Caco-2 (cell line): ENCODE measurements at regions not wholly inside any gene's neighbourhood (a gene's known extent, or its start where the extent isn't known, plus 50 kb on each side); places are given as distances from the start of the nearest gene placed in this dataset.

ENCODE experiments used
- BruUV-seq: library from RNA; stranded (reverse); fragments of 400-500 nt; replicated peaks from 2 replicates; lab custom pipeline; 2021; lab: Mats Ljungman, UMichigan
- CTCF ChIA-PET: fragments of 300-600 bp; sonication (Branson Sonifier 250); formaldehyde crosslinking; loops from one replicate; lab custom pipeline; 2022; ENCODE audit warnings: antibody characterized with exemption; lab: Charles Lee
- POLR2A ChIA-PET: fragments of 300-600 bp; sonication (Branson Sonifier 250); formaldehyde crosslinking; loops from one replicate; lab custom pipeline; 2022; ENCODE audit warnings: antibody characterized with exemption; lab: Charles Lee
- DNase-seq, 2 experiments: peaks; one replicate each; pipeline versions ENCODE4 v3.0.0 to v3.0.0-alpha.2; 2020 to 2022
- H3K27me3 ChIP-seq: replicated peaks from 2 replicates; pipeline ENCODE4 v1.6.0; 2011; ENCODE audit warnings: low read length; ENCODE audit not compliant: control insufficient read depth, insufficient read depth
- H3K36me3 ChIP-seq: 2 replicates; pipeline ENCODE4 v1.5.1; 2011; ENCODE audit warnings: low read length; ENCODE audit not compliant: control insufficient read depth, insufficient read depth
- H3K4me1 ChIP-seq: fragments of 250-450 bp; sonication (Bioruptor Pico); 2 replicates; pipeline ENCODE4 v1.5.1; 2020; ENCODE audit warnings: mild to moderate bottlenecking
- H3K4me3 ChIP-seq: 2 replicates; pipeline ENCODE4 v1.5.1; 2011; ENCODE audit warnings: low read depth, mild to moderate bottlenecking, control low read depth, low read length
- H3K9me3 ChIP-seq: fragments of 250-450 bp; sonication (Bioruptor Pico); 2 replicates; pipeline ENCODE4 v1.5.1; 2020; ENCODE audit warnings: mild to moderate bottlenecking, moderate library complexity
- H3K27ac Mint-ChIP-seq: one replicate; pipeline ENCODE4 v1.8.0; 2022; ENCODE audit warnings: mixed read lengths; ENCODE audit not compliant: unreplicated experiment
- H3K27me3 Mint-ChIP-seq: one replicate; pipeline ENCODE4 v1.8.0; 2022; ENCODE audit warnings: mixed read lengths; ENCODE audit not compliant: insufficient read depth, unreplicated experiment
- H3K36me3 Mint-ChIP-seq: one replicate; pipeline ENCODE4 v1.8.0; 2022; ENCODE audit warnings: mild to moderate bottlenecking, mixed read lengths; ENCODE audit not compliant: insufficient read depth, unreplicated experiment
- H3K4me1 Mint-ChIP-seq: one replicate; pipeline ENCODE4 v1.8.0; 2022; ENCODE audit warnings: low read depth, mixed read lengths; ENCODE audit not compliant: unreplicated experiment
- H3K4me3 Mint-ChIP-seq: one replicate; pipeline ENCODE4 v1.8.0; 2022; ENCODE audit warnings: mild to moderate bottlenecking, moderate library complexity, mixed read lengths; ENCODE audit not compliant: unreplicated experiment
- H3K9me3 Mint-ChIP-seq: one replicate; pipeline ENCODE4 v1.8.0; 2022; ENCODE audit warnings: mixed read lengths; ENCODE audit not compliant: unreplicated experiment
- CTCF ChIP-seq, 2 experiments: fragments of 200-600 bp in 1 of 2; IDR thresholded peaks; 1 replicate in 1 of 2; 2 replicates in 1 of 2; pipeline versions ENCODE4 v1.5.1 to v1.8.0; 2011 to 2022; ENCODE audit warnings: antibody characterized with exemption in 1 of 2, control low read depth in 1 of 2, inconsistent platforms in 1 of 2, low read depth in 1 of 2, low read length in 1 of 2, mild to moderate bottlenecking in 1 of 2, moderate library complexity in 1 of 2; ENCODE audit not compliant: insufficient read depth in 1 of 2, severe bottlenecking in 1 of 2, unreplicated experiment in 1 of 2
- intact Hi-C: fragments of 100-400 bp; cut with micrococcal nuclease; formaldehyde crosslinking; loops from one replicate; pipeline ENCODE4 v1.10.0; 2022; ENCODE audit not compliant: unreplicated experiment

GRCh38 chr12:73308079-73308478 is 1035.9 kb downstream of the TRHDE start:
- no peak for TF ChIP-seq CTCF (IDR thresholded peaks at IDR 0.05; ENCODE audit: insufficient read depth in 1 of 2, low read depth in 1 of 2, low read length in 1 of 2, severe bottlenecking in 1 of 2, unreplicated experiment in 1 of 2)
- Histone ChIP-seq H3K4me1 (no peaks in the 10 kb centered on the region), H3K36me3 (no peaks in the 10 kb centered on the region), H3K9me3 (peaks cover 3% of the 10 kb centered on the region; the same call in 1 of the 2 replicates), H3K27me3 (no peaks in the 10 kb centered on the region), H3K4me3 (no peak overlapping the region)
- Mint-ChIP-seq H3K9me3 (no peaks in the 10 kb centered on the region), H3K4me1 (no peaks in the 10 kb centered on the region), H3K36me3 (no peaks in the 10 kb centered on the region), H3K27ac (no peak overlapping the region), H3K4me3 (no peak overlapping the region), H3K27me3 (no peaks in the 10 kb centered on the region)
- CTCF ChIA-PET = no interaction called here
- no peak for DNase-seq
- intact Hi-C loops = no loop called here
- POLR2A ChIA-PET = no interaction called here
- BruUV-seq = no TSS peak

- intact Hi-C loops = no loop called here
Observed at GRCh38 chr12:73308747-73309146, 1036.6 kb downstream of the TRHDE start.

GRCh38 chr12:73321319-73321718 is 1049.1 kb downstream of the TRHDE start:
- no peak for TF ChIP-seq CTCF (IDR thresholded peaks at IDR 0.05; ENCODE audit: insufficient read depth in 1 of 2, low read depth in 1 of 2, low read length in 1 of 2, severe bottlenecking in 1 of 2, unreplicated experiment in 1 of 2)
- Mint-ChIP-seq H3K27ac (no peak overlapping the region), H3K36me3 (no peaks in the 10 kb centered on the region), H3K4me3 (no peak overlapping the region), H3K9me3 (peaks cover 9% of the 10 kb centered on the region), H3K4me1 (no peaks in the 10 kb centered on the region), H3K27me3 (no peaks in the 10 kb centered on the region)
- H3K4me1 ChIP-seq = no peaks in the 10 kb centered on the region
- no peaks in the 10 kb centered on the region for H3K27me3 ChIP-seq
- ChIA-PET POLR2A (no interaction called here), CTCF (no interaction called here)
- intact Hi-C loops = no loop called here
- H3K4me3 ChIP-seq = no peak overlapping the region
- no peak for DNase-seq
- no peaks in the 10 kb centered on the region for H3K36me3 ChIP-seq
- no peaks in the 10 kb centered on the region for H3K9me3 ChIP-seq
- BruUV-seq = no TSS peak

More at GRCh38 chr12:73308747-73309146, 1036.6 kb downstream of the TRHDE start:
- Histone ChIP-seq H3K36me3 (no peaks in the 10 kb centered on the region), H3K27me3 (no peaks in the 10 kb centered on the region), H3K9me3 (peaks cover 3% of the 10 kb centered on the region; the same call in 1 of the 2 replicates), H3K4me1 (no peaks in the 10 kb centered on the region), H3K4me3 (no peak overlapping the region)
- Mint-ChIP-seq H3K27ac (no peak overlapping the region), H3K9me3 (no peaks in the 10 kb centered on the region), H3K4me3 (no peak overlapping the region), H3K4me1 (no peaks in the 10 kb centered on the region), H3K36me3 (no peaks in the 10 kb centered on the region), H3K27me3 (no peaks in the 10 kb centered on the region)
- ChIA-PET POLR2A (no interaction called here), CTCF (no interaction called here)
- no peak for DNase-seq
- BruUV-seq = no TSS peak
- no peak for TF ChIP-seq CTCF (IDR thresholded peaks at IDR 0.05; ENCODE audit: insufficient read depth in 1 of 2, low read depth in 1 of 2, low read length in 1 of 2, severe bottlenecking in 1 of 2, unreplicated experiment in 1 of 2)
